Large intestine (tissue), 3 donors: ENCODE measurements at regions not wholly inside any gene's neighbourhood (a gene's known extent, or its start where the extent isn't known, plus 50 kb on each side); places are given as distances from the start of the nearest gene placed in this dataset.

ENCODE experiments used
- DNase-seq, 2 donors: peaks; one replicate each; pipeline versions ENCODE4 v3.0.0 to v3.0.0-alpha.2; 2013
- H3K27ac ChIP-seq: one replicate; pipeline ENCODE4 v1.5.1; 2013; ENCODE audit warnings: low read length
- H3K27me3 ChIP-seq: 2 replicates; pipeline ENCODE4 v1.6.1; 2013; ENCODE audit warnings: low read length; ENCODE audit not compliant: control insufficient read depth, insufficient read depth
- H3K36me3 ChIP-seq: 2 replicates; pipeline ENCODE4 v1.6.1; 2013; ENCODE audit warnings: low read length; ENCODE audit not compliant: control insufficient read depth, insufficient read depth
- H3K4me1 ChIP-seq: one replicate; pipeline ENCODE4 v1.6.1; 2013; ENCODE audit warnings: low read length; ENCODE audit not compliant: control insufficient read depth, insufficient read depth
- H3K4me3 ChIP-seq: one replicate; pipeline ENCODE4 v1.5.1; 2013; ENCODE audit warnings: low read length
- H3K9me3 ChIP-seq: one replicate; pipeline ENCODE4 v1.6.1; 2013; ENCODE audit warnings: mild to moderate bottlenecking, low read depth, low read length, moderate library complexity; ENCODE audit not compliant: control insufficient read depth
- WGBS: methylation state at CpG from one replicate; pipeline ENCODE4 v1.1.5; 2013; ENCODE audit warnings: low lambda C conversion rate; ENCODE audit not compliant: insufficient coverage; 5-methylcytosine and 5-hydroxymethylcytosine counted together

DNA sequence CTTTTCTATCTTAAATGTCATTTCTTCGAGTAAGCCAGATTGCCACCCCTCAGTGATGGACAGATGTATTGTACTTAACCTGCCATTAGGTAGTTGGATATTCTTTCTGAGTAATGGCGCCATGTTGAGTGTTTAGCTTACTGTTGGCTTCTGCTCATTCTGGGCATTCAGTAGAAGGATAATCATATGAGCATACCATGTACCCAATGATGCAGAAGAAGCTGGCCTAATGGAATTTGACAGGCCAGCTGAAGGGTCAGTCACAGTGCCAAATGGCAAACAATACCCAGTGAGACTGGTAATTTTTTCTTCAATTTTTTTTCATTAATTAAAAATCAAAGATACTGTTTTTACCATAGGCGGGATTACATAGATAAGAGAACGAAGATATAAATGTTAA lies 1010.8 kb upstream of the EYS start:
- Histone ChIP-seq H3K27ac (no peak overlapping the region), H3K9me3 (no peaks in the 10 kb centered on the region), H3K4me3 (no peak overlapping the region), H3K36me3 (no peaks in the 10 kb centered on the region), H3K27me3 (no peaks in the 10 kb centered on the region), H3K4me1 (no peaks in the 10 kb centered on the region)
- DNase-seq = no peak
- 90% methylated on average over 2 of the region's 4 CpGs for WGBS

DNA sequence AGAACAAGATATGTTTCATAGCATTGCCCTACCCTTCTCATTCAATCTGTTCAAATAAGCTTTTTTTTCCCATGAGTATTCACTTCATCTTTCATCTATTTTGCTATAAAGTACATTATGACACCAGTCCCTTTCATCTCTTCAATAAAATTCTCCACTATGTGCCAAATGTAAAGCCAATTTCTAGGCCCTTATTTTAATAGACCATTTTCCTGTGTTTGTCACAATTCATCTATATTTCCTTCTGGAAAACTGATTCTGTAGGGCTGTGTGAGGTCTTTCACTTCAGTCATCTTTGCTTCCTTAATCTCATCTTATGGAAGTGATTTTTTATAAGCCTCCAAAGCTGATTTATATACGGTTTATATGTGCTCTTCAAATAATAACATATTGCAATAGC lies 992.4 kb upstream of the EYS start:
- no peak overlapping the region for H3K27ac ChIP-seq
- 67% methylated on average over 1 of the region's 1 CpG for WGBS
- H3K27me3 ChIP-seq = no peaks in the 10 kb centered on the region
- H3K4me3 ChIP-seq = no peak overlapping the region
- no peaks in the 10 kb centered on the region for H3K36me3 ChIP-seq
- DNase-seq = no peak
- H3K9me3 ChIP-seq = no peaks in the 10 kb centered on the region
- H3K4me1 ChIP-seq = no peaks in the 10 kb centered on the region

DNA sequence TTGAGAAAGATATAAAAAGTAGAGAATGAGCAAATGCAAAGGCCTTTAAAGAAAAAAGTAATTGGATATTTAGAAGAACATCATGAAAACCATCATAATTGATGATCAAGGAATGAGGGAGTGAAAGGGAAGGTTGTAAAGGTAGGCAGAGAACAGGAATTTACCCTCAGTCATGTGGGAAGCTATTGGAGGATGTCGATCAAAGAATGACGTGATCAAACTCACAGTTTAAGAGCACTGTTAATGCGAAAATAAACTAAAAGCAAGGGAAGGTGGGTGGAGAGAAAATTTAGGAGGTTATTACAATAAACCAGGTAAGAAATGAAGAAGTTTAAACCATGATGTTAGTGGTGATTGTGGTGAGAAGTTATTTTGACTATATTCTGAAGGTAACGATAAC lies 982.6 kb upstream of the EYS start:
- Histone ChIP-seq H3K27me3 (no peaks in the 10 kb centered on the region), H3K4me3 (no peak overlapping the region), H3K4me1 (no peaks in the 10 kb centered on the region), H3K9me3 (peaks cover 4% of the 10 kb centered on the region), H3K27ac (no peak overlapping the region), H3K36me3 (no peaks in the 10 kb centered on the region)
- 96% methylated on average over 4 of the region's 4 CpGs for WGBS
- DNase-seq = no peak

DNA sequence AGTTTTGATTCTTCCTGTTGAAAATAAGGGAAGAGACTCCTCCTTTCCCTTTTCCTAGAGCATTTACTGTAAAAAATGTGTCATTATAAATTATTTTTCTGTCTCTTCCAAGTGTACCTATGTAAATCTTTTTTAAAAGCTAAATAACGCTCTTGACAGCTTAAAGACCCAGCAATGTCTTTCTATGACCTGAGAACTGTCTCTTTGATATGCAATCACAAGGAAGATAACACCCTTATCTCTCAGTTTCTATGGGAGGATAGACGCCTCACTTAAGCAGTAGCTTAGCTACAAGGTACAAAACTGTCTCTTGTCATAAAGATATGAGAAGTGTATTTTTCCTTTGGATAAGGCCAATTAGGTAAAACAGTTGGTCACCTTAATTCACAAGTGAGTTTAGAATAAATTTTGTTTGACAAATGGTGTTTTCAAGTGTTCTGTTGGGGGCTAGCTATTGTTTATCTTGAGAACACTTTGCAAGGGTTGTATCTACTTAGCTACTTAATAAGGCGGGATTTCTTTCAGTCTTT lies 980.6 kb upstream of the EYS start:
- Histone ChIP-seq H3K4me1 (no peaks in the 10 kb centered on the region), H3K36me3 (no peaks in the 10 kb centered on the region), H3K4me3 (no peak overlapping the region), H3K27me3 (no peaks in the 10 kb centered on the region), H3K27ac (no peak overlapping the region), H3K9me3 (peaks cover 4% of the 10 kb centered on the region)
- no CpG with 5 or more reads among the region's 3 CpGs for WGBS
- no peak for DNase-seq

DNA sequence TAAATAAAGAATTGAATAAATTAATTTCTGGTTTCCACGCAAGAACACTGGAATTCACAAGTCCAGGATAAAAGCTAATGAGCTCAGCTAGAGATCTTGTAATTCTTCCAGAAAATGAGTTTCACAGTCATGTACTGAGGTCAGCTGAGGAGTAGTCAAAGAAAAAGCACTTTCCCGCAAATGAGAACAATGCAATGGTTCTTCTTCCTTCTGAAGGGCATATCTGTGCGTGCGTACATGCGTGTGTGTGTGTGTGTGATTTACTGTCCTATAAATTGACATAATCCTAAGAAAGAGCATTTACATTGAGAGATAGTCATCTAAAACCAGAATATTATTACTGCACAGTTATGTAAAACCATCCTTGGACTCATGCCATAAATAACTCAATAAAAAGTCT lies 968.9 kb upstream of the EYS start:
- no peaks in the 10 kb centered on the region for H3K36me3 ChIP-seq
- H3K4me3 ChIP-seq = no peak overlapping the region
- H3K27me3 ChIP-seq = no peaks in the 10 kb centered on the region
- no CpG with 5 or more reads among the region's 5 CpGs for WGBS
- no peaks in the 10 kb centered on the region for H3K4me1 ChIP-seq
- H3K9me3 ChIP-seq = no peaks in the 10 kb centered on the region
- no peak overlapping the region for H3K27ac ChIP-seq
- DNase-seq = no peak

DNA sequence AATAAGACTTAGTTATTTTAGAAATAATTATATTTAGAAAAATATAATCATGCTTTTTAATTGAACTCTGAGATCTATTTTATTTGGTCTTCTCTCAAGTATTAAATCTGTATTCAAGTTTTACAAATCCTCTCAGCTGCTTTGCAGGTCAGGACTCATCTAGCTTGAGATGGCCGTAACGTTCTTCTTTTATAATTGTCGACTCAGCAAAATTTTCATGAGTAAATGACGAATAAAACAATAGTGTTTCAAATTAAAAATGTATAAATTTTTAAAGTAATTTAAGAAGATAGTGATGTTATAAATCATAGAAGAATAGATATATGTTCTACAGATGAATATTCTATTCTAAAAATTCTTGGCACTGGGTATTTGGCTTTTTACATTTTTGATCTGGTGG lies 957.1 kb upstream of the EYS start:
- Histone ChIP-seq H3K27ac (no peak overlapping the region), H3K4me3 (no peak overlapping the region), H3K27me3 (no peaks in the 10 kb centered on the region), H3K36me3 (no peaks in the 10 kb centered on the region), H3K9me3 (no peaks in the 10 kb centered on the region), H3K4me1 (no peaks in the 10 kb centered on the region)
- 100% methylated on average over 2 of the region's 4 CpGs for WGBS
- DNase-seq = no peak

DNA sequence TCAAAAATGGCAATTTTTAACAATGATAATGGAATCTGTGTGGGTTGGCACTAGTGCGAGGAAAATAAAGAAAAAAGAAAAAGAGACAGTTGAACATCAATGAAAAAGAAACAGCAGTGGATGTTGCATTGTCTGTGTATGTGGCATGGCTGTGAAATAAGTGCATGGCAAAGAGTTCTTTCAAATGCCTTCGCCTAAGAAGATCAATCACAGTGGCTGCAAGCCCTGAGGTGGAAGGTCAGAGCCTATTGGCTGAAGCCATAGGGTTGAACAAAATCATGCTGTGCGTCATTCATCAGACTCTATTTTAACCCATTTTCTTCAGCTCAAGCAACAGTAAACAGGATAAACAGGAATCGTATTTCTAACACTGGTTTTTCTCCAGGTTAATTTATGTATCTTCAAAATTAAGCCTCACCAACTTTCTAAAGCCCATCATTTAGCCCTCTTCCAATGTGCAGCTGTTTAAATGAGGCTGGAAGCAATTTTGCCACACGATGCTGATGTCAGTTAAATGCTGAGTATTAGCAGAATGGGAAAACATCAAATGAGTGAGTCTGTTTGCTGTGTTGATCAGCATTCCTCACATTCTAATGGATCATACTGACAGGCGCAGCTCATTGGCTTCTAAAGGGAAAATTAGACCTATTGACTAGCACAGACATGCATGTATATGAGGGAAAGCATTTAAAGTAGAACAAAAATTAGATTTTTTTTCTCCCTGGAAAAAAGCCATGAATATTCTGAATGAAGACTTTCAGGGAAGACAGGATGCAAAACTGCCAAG lies 955.9 kb upstream of the EYS start:
- Histone ChIP-seq H3K4me3 (no peak overlapping the region), H3K27me3 (no peaks in the 10 kb centered on the region), H3K9me3 (peaks cover 2% of the 10 kb centered on the region), H3K4me1 (no peaks in the 10 kb centered on the region), H3K36me3 (no peaks in the 10 kb centered on the region), H3K27ac (no peak overlapping the region)
- 100% methylated on average over 2 of the region's 6 CpGs for WGBS
- no peak for DNase-seq

DNA sequence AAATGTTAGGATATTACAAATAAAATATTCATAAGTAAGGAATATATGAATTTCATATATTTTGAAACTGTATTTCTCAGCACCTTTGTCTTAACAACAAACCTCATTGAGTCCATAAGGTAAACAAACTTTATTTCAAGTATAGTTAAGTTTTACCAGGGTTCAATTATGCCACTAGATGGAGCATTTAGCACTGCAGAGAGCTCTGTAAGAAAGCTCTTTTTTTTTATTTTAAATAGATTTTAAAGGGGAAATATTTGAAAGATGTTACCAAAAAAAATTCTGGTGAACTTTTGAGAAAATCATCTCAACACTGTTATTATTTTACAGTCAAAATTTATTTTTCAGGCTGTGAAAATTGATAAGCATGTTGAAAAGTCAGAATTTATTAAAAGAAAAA lies 955.2 kb upstream of the EYS start:
- no peak for DNase-seq
- Histone ChIP-seq H3K27ac (no peak overlapping the region), H3K4me1 (no peaks in the 10 kb centered on the region), H3K4me3 (no peak overlapping the region), H3K9me3 (peaks cover 2% of the 10 kb centered on the region), H3K36me3 (no peaks in the 10 kb centered on the region), H3K27me3 (no peaks in the 10 kb centered on the region)

DNA sequence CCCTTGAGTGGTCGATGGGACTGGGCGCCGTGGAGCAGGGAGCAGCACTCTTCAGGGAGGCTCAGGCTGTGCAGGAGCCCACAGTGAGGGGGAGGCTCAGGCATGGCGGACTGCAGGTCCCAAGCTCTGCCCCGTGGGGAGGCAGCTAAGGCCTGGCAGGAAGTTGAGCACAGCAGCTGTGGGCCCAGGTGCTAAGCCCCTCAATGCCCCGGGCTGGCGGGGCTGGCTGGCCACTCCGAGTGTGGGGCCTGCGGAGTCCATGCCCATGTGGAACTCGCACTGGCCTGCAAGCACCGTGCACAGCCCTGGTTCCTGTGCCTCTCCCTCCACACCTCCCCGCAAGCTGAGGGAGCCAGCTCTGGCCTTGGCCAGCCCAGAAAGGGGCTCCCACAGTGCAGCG lies 948.4 kb upstream of the EYS start:
- no CpG with 5 or more reads among the region's 13 CpGs for whole genome bisulfite sequencing
- Histone ChIP-seq H3K27ac (no peak overlapping the region), H3K36me3 (no peaks in the 10 kb centered on the region), H3K9me3 (peaks cover 9% of the 10 kb centered on the region), H3K4me3 (no peak overlapping the region), H3K4me1 (no peaks in the 10 kb centered on the region), H3K27me3 (no peaks in the 10 kb centered on the region)
- DNase-seq = no peak

DNA sequence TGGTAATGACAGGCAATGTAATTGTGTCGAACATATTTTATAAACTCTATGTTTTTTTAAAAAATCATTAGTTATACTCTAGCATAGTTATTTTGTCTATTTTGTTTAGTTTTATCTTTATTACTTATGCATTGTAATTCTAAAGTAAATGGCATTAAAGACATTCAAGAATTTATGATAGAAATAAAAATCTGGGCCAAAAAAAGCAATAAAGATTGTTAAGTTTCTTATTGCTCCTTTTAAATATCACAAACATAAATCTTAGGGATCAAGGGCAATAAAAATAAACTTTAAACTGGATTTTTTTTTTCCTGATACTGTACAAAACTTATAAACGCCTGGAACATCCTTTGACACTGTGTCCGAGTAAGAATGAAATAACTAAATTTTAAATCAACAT lies 931.5 kb upstream of the EYS start:
- Histone ChIP-seq H3K27me3 (no peaks in the 10 kb centered on the region), H3K9me3 (peaks cover 3% of the 10 kb centered on the region), H3K36me3 (no peaks in the 10 kb centered on the region), H3K27ac (no peak overlapping the region), H3K4me1 (no peaks in the 10 kb centered on the region), H3K4me3 (no peak overlapping the region)
- DNase-seq = no peak
- WGBS = 94% methylated on average over 2 of the region's 3 CpGs

DNA sequence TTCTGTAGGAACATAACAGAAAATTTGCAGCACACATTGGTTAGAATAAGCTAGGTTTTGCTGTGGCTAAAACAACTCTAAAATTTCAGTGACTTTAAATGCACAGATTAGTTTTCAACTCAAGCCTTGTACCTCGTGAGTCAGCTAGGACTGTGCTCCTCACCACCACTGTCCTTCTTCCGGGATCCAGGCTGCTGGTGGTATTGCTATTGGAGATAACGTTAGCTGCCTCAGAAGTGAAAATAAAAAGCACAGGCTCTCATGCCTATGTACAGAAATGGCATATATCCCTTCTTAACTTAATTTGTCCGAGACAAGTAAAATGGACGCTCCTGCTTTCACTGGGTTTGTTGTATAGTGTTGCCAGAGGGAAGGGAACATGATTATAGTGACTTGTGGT lies 931.1 kb upstream of the EYS start:
- H3K9me3 ChIP-seq = peaks cover 3% of the 10 kb centered on the region
- H3K27me3 ChIP-seq = no peaks in the 10 kb centered on the region

More for the DNA sequence above, 931.1 kb upstream of the EYS start:
- no peak overlapping the region for H3K27ac ChIP-seq
- 100% methylated on average over 3 of the region's 5 CpGs for WGBS
- H3K36me3 ChIP-seq = no peaks in the 10 kb centered on the region
- DNase-seq = no peak
- no peak overlapping the region for H3K4me3 ChIP-seq
- no peaks in the 10 kb centered on the region for H3K4me1 ChIP-seq
